HCT116 (cell line): ENCODE measurements at regions not wholly inside any gene's neighbourhood (a gene's known extent, or its start where the extent isn't known, plus 50 kb on each side); places are given as distances from the start of the nearest gene placed in this dataset.

Source experiments
- ATAC-seq: fragments of 200-7000 bp; cut with Tn5 transposase; 2 replicates; pipeline ENCODE4 v1.9.1; 2020; ENCODE audit warnings: mild to moderate bottlenecking, moderate library complexity
- BruUV-seq: library from RNA; stranded (reverse); fragments of 400-500 nt; replicated peaks from 2 replicates; lab custom pipeline; 2021; lab: Mats Ljungman, UMichigan
- CTCF ChIA-PET: fragments of 300-600 bp; sonication (Branson Sonifier 250); formaldehyde crosslinking; loops from one replicate; lab custom pipeline; 2021; ENCODE audit warnings: antibody characterized with exemption; lab: Charles Lee
- POLR2A ChIA-PET: fragments of 300-600, 350-600 bp; sonication (Branson Sonifier 250); formaldehyde crosslinking; loops from one replicate; lab custom pipeline; 2021; ENCODE audit warnings: antibody characterized with exemption; lab: Charles Lee
- RAD21 ChIA-PET, 2 experiments: fragments of 300-600 bp; sonication (Branson Sonifier 250); formaldehyde crosslinking; loops; one replicate each; lab custom pipeline; 2023; ENCODE audit warnings: low total read pairs in 2 of 2; ENCODE audit not compliant: uncharacterized antibody in 2 of 2, unreplicated experiment in 2 of 2, low non-redundant PET in 1 of 2; lab: Charles Lee
- DNase-seq: peaks from one replicate; pipeline ENCODE4 v3.0.0-alpha.2; 2010; ENCODE audit warnings: low read depth, low spot score
- H2AFZ ChIP-seq: fragments of 200-600 bp; shearing (Covaris generic), sonication (generic); 2 replicates; pipeline ENCODE4 v1.6.1; 2017; ENCODE audit warnings: low read depth, mixed run types, mixed read lengths, antibody characterized with exemption, low read length; ENCODE audit not compliant: poor library complexity, severe bottlenecking
- H3K27ac ChIP-seq: 2 replicates; pipeline ENCODE4 v1.5.1; 2012; ENCODE audit warnings: low read depth, low read length
- H3K27me3 ChIP-seq: fragments of 200-600 bp; sonication (generic); 2 replicates; pipeline ENCODE4 v1.6.1; 2016; ENCODE audit warnings: mixed run types, low read length, mixed read lengths; ENCODE audit not compliant: insufficient read depth
- H3K36me3 ChIP-seq, 2 experiments: fragments of 200-500 bp in 1 of 2; fragments of 200-600 bp in 1 of 2; sonication (Bioruptor generic) in 1 of 2; sonication (generic) in 1 of 2; 2 replicates each; pipeline versions ENCODE4 v1.5.1 to v1.6.1; 2014 to 2016; ENCODE audit warnings: low read length in 2 of 2, inconsistent platforms in 1 of 2, mixed read lengths in 1 of 2, mixed run types in 1 of 2; ENCODE audit not compliant: insufficient read depth in 2 of 2, control insufficient read depth in 1 of 2
- H3K4me1 ChIP-seq, 2 experiments: fragments of 200-600 bp in 1 of 2; sonication (generic) in 1 of 2; 2 replicates each; pipeline versions ENCODE4 v1.5.1 to v1.6.1; 2012 to 2017; ENCODE audit warnings: low read length in 2 of 2, inconsistent platforms in 1 of 2, mild to moderate bottlenecking in 1 of 2, mixed read lengths in 1 of 2, mixed run types in 1 of 2, moderate library complexity in 1 of 2; ENCODE audit not compliant: insufficient read depth in 2 of 2, control insufficient read depth in 1 of 2
- H3K4me2 ChIP-seq: fragments of 200-600 bp; sonication (generic); 2 replicates; pipeline ENCODE4 v1.6.1; 2017; ENCODE audit warnings: mixed run types, low read length, mixed read lengths
- H3K4me3 ChIP-seq, 2 experiments: fragments of 200-600 bp in 1 of 2; sonication (generic) in 1 of 2; replicated peaks in 1 of 2; 2 replicates each; pipeline ENCODE4 v1.5.1; 2011 to 2016; ENCODE audit warnings: low read length in 2 of 2, control low read depth in 1 of 2, low read depth in 1 of 2, mild to moderate bottlenecking in 1 of 2, mixed read lengths in 1 of 2, mixed run types in 1 of 2
- H3K79me2 ChIP-seq: fragments of 200-600 bp; sonication (generic); 2 replicates; pipeline ENCODE4 v1.6.1; 2017; ENCODE audit warnings: mild to moderate bottlenecking, mixed run types, low read length, moderate library complexity, mixed read lengths; ENCODE audit not compliant: insufficient read depth
- H3K9ac ChIP-seq: fragments of 200-600 bp; sonication (generic); 2 replicates; pipeline ENCODE4 v1.6.1; 2016; ENCODE audit warnings: low read length, mixed read lengths
- H3K9me2 ChIP-seq: fragments of 200-600 bp; sonication (generic), shearing (Covaris generic); 2 replicates; pipeline ENCODE4 v1.6.1; 2017; ENCODE audit warnings: mixed run types, mild to moderate bottlenecking, moderate library complexity; ENCODE audit not compliant: insufficient read depth
- H3K9me3 ChIP-seq, 2 experiments: fragments of 200-500 bp in 1 of 2; fragments of 200-600 bp in 1 of 2; sonication (Bioruptor generic) in 1 of 2; sonication (generic) in 1 of 2; 2 replicates each; pipeline ENCODE4 v1.6.1; 2014 to 2017; ENCODE audit warnings: low read length in 2 of 2, mixed read lengths in 2 of 2, inconsistent platforms in 1 of 2, low read depth in 1 of 2, mild to moderate bottlenecking in 1 of 2, mixed run types in 1 of 2, moderate library complexity in 1 of 2; ENCODE audit not compliant: control insufficient read depth in 1 of 2, insufficient read depth in 1 of 2
- H4K20me1 ChIP-seq: fragments of 200-600 bp; sonication (generic), shearing (Covaris generic); 2 replicates; pipeline ENCODE4 v1.6.1; 2017; ENCODE audit warnings: mixed run types, mild to moderate bottlenecking, moderate library complexity; ENCODE audit not compliant: insufficient read depth
- EZH2 ChIP-seq: fragments of 200-600 bp; sonication (generic); IDR thresholded peaks from 2 replicates; pipeline ENCODE4 v1.6.1; 2017; ENCODE audit warnings: antibody characterized with exemption, mixed run types
- EZH2phosphoT487 ChIP-seq: fragments of 200-600 bp; IDR thresholded peaks from 2 replicates; pipeline ENCODE4 v1.6.1; 2018; ENCODE audit warnings: antibody characterized with exemption, borderline replicate concordance
- FOSL1 ChIP-seq: IDR thresholded peaks from 2 replicates; pipeline ENCODE4 v1.6.1; 2012; ENCODE audit warnings: low read depth
- POLR2AphosphoS5 ChIP-seq: IDR thresholded peaks from 2 replicates; pipeline ENCODE4 v1.6.1; 2011; ENCODE audit warnings: mild to moderate bottlenecking, low read depth, low read length, moderate library complexity
- SIN3A ChIP-seq: IDR thresholded peaks from 2 replicates; pipeline ENCODE4 v1.6.1; 2012; ENCODE audit warnings: low read depth
- SP1 ChIP-seq: IDR thresholded peaks from 2 replicates; pipeline ENCODE4 v1.6.1; 2012; ENCODE audit warnings: low read depth
- TCF7L2 ChIP-seq: IDR thresholded peaks from 2 replicates; pipeline ENCODE4 v1.7.0; 2011; ENCODE audit warnings: borderline replicate concordance, inconsistent platforms; ENCODE audit not compliant: insufficient read depth, insufficient read length; ENCODE audit errors: extremely low read depth
- ZNF274 ChIP-seq: fragments of 200-500 bp; sonication (Bioruptor generic); IDR thresholded peaks from 2 replicates; pipeline ENCODE4 v1.6.1; 2014; ENCODE audit warnings: mild to moderate bottlenecking, low read depth, low read length, inconsistent platforms
- intact Hi-C: fragments of 100-400 bp; cut with micrococcal nuclease; formaldehyde crosslinking; loops from 2 replicates; pipeline ENCODE4 v1.10.0; 2022
- TF ChIP-seq, protein P1 (sequence below): IDR thresholded peaks from 2 replicates; pipeline ENCODE4 v1.6.1; 2012; ENCODE audit warnings: low read depth
- TF ChIP-seq, protein P2 (sequence below): IDR thresholded peaks from 2 replicates; pipeline ENCODE4 v1.6.1; 2012
- TF ChIP-seq, protein P3 (sequence below): IDR thresholded peaks from 2 replicates; pipeline ENCODE4 v1.6.1; 2012

DNA sequence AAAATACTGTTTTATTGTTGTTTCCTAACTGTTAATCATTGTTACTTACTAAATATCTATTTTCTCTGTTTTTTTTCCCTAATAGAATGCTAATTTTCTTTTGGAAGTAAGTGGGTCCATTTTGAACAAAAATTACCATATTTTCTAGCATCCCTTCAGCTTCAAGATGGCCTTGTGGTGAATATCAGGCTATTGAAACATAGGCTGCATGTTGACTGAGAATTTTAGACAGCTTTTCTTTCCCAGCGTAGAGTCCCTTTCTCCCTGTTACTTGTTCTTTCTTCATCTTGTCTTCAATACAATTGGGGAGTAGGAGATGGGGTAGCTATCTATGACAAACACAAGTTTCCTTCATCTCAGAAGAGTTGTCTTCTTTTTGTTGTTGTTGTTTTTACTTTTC lies 397.0 kb downstream of the DOK5 start:
- DNase-seq (no peak), ATAC-seq (no peak)
- intact Hi-C loops: no loop called here
- H2AFZ ChIP-seq: no peak overlapping the region
- no peak overlapping the region for H3K27ac ChIP-seq
- H3K27me3 ChIP-seq: no peaks in the 10 kb centered on the region
- H4K20me1 ChIP-seq: no peaks in the 10 kb centered on the region
- no TSS peak for BruUV-seq
- H3K79me2 ChIP-seq: no peaks in the 10 kb centered on the region
- POLR2A ChIA-PET: no interaction called here
- RAD21 ChIA-PET: no interaction called here
- no peaks in the 10 kb centered on the region for H3K4me1 ChIP-seq
- no peak overlapping the region for H3K4me3 ChIP-seq
- no peak overlapping the region for H3K4me2 ChIP-seq
- peaks cover 6 to 21% of the 10 kb centered on the region in 2 experiments; a peak in 2 of 4 replicates for H3K9me3 ChIP-seq
- TF ChIP-seq, protein P1, sequence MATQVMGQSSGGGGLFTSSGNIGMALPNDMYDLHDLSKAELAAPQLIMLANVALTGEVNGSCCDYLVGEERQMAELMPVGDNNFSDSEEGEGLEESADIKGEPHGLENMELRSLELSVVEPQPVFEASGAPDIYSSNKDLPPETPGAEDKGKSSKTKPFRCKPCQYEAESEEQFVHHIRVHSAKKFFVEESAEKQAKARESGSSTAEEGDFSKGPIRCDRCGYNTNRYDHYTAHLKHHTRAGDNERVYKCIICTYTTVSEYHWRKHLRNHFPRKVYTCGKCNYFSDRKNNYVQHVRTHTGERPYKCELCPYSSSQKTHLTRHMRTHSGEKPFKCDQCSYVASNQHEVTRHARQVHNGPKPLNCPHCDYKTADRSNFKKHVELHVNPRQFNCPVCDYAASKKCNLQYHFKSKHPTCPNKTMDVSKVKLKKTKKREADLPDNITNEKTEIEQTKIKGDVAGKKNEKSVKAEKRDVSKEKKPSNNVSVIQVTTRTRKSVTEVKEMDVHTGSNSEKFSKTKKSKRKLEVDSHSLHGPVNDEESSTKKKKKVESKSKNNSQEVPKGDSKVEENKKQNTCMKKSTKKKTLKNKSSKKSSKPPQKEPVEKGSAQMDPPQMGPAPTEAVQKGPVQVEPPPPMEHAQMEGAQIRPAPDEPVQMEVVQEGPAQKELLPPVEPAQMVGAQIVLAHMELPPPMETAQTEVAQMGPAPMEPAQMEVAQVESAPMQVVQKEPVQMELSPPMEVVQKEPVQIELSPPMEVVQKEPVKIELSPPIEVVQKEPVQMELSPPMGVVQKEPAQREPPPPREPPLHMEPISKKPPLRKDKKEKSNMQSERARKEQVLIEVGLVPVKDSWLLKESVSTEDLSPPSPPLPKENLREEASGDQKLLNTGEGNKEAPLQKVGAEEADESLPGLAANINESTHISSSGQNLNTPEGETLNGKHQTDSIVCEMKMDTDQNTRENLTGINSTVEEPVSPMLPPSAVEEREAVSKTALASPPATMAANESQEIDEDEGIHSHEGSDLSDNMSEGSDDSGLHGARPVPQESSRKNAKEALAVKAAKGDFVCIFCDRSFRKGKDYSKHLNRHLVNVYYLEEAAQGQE: no peak
- TF ChIP-seq SIN3A (no peak), ZNF274 (no peak), POLR2AphosphoS5 (no peak), FOSL1 (no peak), EZH2phosphoT487 (no peak), TCF7L2 (no peak), SP1 (no peak), EZH2 (no peak)
- TF ChIP-seq, protein P2, sequence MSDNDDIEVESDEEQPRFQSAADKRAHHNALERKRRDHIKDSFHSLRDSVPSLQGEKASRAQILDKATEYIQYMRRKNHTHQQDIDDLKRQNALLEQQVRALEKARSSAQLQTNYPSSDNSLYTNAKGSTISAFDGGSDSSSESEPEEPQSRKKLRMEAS: no peak
- TF ChIP-seq, protein P3, sequence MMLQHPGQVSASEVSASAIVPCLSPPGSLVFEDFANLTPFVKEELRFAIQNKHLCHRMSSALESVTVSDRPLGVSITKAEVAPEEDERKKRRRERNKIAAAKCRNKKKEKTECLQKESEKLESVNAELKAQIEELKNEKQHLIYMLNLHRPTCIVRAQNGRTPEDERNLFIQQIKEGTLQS: no peak
- no peaks in the 10 kb centered on the region for H3K9me2 ChIP-seq
- no peak overlapping the region for H3K9ac ChIP-seq
- H3K36me3 ChIP-seq: no peaks in the 10 kb centered on the region
- CTCF ChIA-PET: no interaction called here
